RPMI7951 (cell line): ENCODE measurements at regions not wholly inside any gene's neighbourhood (a gene's known extent, or its start where the extent isn't known, plus 50 kb on each side); places are given as distances from the start of the nearest gene placed in this dataset.

ENCODE experiments used
- DNase-seq: peaks from one replicate; pipeline ENCODE4 v3.0.0-alpha.2; 2012; ENCODE audit warnings: low read depth

- DNase-seq, result no peak
These were observed 53.8 kb downstream of the FZD10 start for GRCh38 chr12:130216031-130216430.

GRCh38 chr12:130218682-130219081, 56.4 kb downstream of the FZD10 start:
- no peak for DNase-seq

GRCh38 chr12:130219929-130220705, 57.9 kb downstream of the FZD10 start:
- no peak for DNase-seq

- DNase-seq, result no peak
These were observed 58.4 kb downstream of the FZD10 start for GRCh38 chr12:130220706-130221100.

GRCh38 chr12:130222519-130223218, 60.4 kb downstream of the FZD10 start:
- no peak for DNase-seq

- no peak for DNase-seq
These were observed 61.5 kb downstream of the FZD10 start for GRCh38 chr12:130223767-130224244.

- no peak for DNase-seq
These were observed 62.3 kb downstream of the FZD10 start for GRCh38 chr12:130224613-130225012.

GRCh38 chr12:130225347-130225746, 63.1 kb downstream of the FZD10 start:
- DNase-seq, result no peak

GRCh38 chr12:130226126-130226525, 63.9 kb downstream of the FZD10 start:
- no peak for DNase-seq

- DNase-seq, result no peak
These were observed 64.5 kb downstream of the FZD10 start for GRCh38 chr12:130226771-130227170.

GRCh38 chr12:130227641-130228040, 65.4 kb downstream of the FZD10 start:
- no peak for DNase-seq

GRCh38 chr12:130236446-130236845, 74.2 kb downstream of the FZD10 start:
- no peak for DNase-seq

- no peak for DNase-seq
These were observed 78.7 kb downstream of the FZD10 start for GRCh38 chr12:130240831-130241590.

GRCh38 chr12:130242506-130242905, 80.2 kb downstream of the FZD10 start:
- no peak for DNase-seq

- DNase-seq, result no peak
These were observed 83.0 kb downstream of the FZD10 start for GRCh38 chr12:130245251-130245650.

- no peak for DNase-seq
These were observed 84.3 kb downstream of the FZD10 start for GRCh38 chr12:130246560-130246959.

- DNase-seq, result no peak
These were observed 85.5 kb downstream of the FZD10 start for GRCh38 chr12:130247634-130248237.

- no peak for DNase-seq
These were observed 87.1 kb downstream of the FZD10 start for GRCh38 chr12:130249376-130249775.

- no peak for DNase-seq
These were observed 86.4 kb upstream of the PIWIL1 start for GRCh38 chr12:130251236-130251780.

GRCh38 chr12:130253866-130254265, 83.8 kb upstream of the PIWIL1 start:
- no peak for DNase-seq

- DNase-seq, result no peak
These were observed 83.0 kb upstream of the PIWIL1 start for GRCh38 chr12:130254461-130255276.
